22Rv1 (cell line): ENCODE measurements at regions not wholly inside any gene's neighbourhood (a gene's known extent, or its start where the extent isn't known, plus 50 kb on each side); places are given as distances from the start of the nearest gene placed in this dataset.

Experiments used
- H3K27ac ChIP-seq: fragments of 450-650 bp; 2 replicates; pipeline ENCODE4 v1.5.1; 2017
- CTCF ChIP-seq: fragments of 450-650 bp; IDR thresholded peaks from 2 replicates; pipeline ENCODE4 v1.5.1; 2017; ENCODE audit warnings: mild to moderate bottlenecking
- ZFX ChIP-seq: fragments of 450-650 bp; IDR thresholded peaks from 2 replicates; pipeline ENCODE4 v1.6.1; 2017; ENCODE audit warnings: antibody characterized with exemption, borderline replicate concordance

- H3K27ac ChIP-seq = no peak overlapping the region
- TF ChIP-seq CTCF (no peak), ZFX (no peak)
These were observed 182.2 kb downstream of the FOXO1 start for GRCh38 chr13:40484101-40484800.

GRCh38 chr13:40484974-40485373 is 181.5 kb downstream of the FOXO1 start:
- TF ChIP-seq ZFX (no peak), CTCF (no peak)
- no peak overlapping the region for H3K27ac ChIP-seq

DNA sequence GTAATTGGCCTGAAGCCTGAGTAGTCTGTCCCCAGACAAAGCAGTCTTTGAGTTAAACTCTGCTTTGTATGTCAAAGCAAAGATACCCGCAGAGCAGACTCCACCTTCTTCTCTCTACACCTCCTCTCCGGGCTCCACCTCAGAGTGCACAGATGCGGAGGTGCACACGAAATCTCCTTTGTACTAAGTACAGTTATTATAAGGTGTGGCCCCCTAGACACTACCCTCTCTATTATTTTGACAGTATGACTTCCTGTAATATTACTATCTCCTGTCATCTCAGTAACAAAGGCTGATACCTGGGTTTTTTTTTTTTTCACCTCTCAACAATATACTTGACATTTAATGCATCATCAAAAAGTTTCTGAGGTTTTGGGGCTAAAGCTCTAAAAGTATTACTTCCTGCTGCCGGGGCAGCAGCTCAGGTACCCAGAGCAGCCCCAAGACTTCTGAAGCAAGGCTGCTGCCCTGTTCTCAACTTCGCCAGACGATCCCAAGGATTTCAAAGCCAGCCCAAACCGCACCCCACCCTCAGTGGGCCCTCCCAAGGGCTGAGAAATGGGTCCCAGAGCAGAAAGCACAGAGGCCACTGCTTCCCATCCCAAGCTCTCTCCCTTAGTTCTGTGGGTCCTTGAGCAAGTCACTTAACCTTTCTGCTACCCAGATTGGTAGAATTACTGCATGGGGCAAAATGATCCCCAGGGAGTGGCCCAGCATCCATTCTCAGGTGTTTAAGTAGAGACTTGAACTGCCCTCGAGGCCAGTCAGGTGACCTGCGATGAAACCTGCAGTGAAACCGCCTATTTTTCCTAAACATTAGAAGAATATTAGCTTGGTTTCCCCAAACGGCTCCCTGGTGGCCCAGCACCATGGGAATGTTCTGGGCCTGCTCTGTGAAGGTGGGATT is 180.6 kb downstream of the FOXO1 start:
- H3K27ac ChIP-seq = no peak overlapping the region
- no peak for TF ChIP-seq ZFX
- no peak for TF ChIP-seq CTCF

DNA sequence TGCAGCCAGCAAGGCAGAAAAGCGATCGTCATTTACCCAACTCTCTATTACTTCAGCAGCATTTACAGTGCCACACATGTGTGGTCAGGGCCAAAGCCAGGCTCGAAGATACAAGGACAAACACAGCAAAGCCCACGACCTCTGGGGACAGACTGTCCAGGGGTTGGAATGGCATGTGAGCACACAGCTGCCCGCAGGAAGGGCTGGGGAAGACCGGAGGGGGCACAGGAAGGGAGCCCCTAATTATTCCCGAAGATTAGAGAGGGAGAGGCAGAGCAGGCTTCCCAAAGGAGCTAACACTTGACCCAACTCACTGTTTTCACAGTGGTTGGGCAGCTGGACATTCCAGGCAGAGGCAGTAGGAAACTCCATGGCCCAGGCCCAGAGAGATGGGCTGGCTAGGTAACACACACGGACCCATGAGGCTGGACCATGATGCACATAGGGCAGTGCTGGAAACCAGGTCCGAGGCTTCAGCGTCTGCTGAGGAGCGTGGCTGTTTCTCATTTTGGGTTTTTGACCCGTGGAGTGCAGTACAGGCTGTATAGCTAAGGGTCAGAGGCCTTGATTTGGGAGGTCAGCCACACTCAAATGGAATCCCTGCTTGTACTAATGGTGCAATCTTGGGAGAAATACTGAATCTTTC is 179.8 kb downstream of the FOXO1 start:
- H3K27ac ChIP-seq = no peak overlapping the region
- no peak for TF ChIP-seq ZFX
- no peak for TF ChIP-seq CTCF

GRCh38 chr13:40488869-40489391 is 177.5 kb downstream of the FOXO1 start:
- H3K27ac ChIP-seq = no peak overlapping the region
- no peak for TF ChIP-seq CTCF
- TF ChIP-seq ZFX = no peak

DNA sequence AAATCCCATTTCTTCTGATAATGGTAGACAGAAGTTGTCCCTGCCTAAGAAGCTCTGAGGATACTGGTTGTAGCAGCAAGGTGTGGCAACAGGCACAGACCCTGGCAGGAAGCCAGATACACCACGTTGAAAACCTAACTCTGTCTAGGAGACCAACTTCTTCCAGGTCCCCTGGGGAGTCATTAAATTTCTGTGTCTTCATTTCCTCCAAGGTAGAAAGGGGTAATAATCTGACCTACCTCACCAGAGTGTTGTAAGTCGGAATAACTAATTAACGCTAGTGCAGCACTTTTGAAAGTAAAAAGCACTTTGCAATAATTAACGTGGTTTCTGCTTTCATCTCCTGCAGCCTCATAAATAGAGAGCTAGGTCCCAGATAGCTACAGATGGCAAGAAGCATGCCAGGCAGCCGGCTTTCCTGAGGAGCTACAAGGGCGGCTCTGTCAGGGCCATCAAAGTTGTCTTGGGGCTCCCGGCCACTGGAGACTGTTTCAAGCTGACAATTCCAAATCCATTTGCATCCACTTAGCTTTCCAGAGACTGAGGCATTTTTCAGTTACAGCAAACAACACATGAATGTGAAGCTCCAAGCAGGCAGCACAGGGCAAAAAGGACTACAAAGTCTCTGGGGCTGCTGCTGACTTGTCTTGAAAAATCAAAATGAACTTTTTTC is 176.2 kb downstream of the FOXO1 start:
- no peak overlapping the region for H3K27ac ChIP-seq
- no peak for TF ChIP-seq CTCF
- no peak for TF ChIP-seq ZFX
